Rectal smooth muscle tissue (tissue), 1 donor: ENCODE measurements at regions not wholly inside any gene's neighbourhood (a gene's known extent, or its start where the extent isn't known, plus 50 kb on each side); places are given as distances from the start of the nearest gene placed in this dataset.

Source experiments
- H3K27ac ChIP-seq: one replicate; pipeline ENCODE4 v1.7.0; 2013; ENCODE audit warnings: low read depth, low read length, inconsistent platforms
- H3K27me3 ChIP-seq: one replicate; pipeline ENCODE4 v1.7.0; 2013; ENCODE audit warnings: low read length; ENCODE audit not compliant: control insufficient read depth, insufficient read depth
- H3K36me3 ChIP-seq: one replicate; pipeline ENCODE4 v1.7.0; 2013; ENCODE audit warnings: low read length; ENCODE audit not compliant: control insufficient read depth, insufficient read depth
- H3K4me1 ChIP-seq: one replicate; pipeline ENCODE4 v1.7.0; 2013; ENCODE audit warnings: low read length; ENCODE audit not compliant: control insufficient read depth, insufficient read depth
- H3K4me3 ChIP-seq: one replicate; pipeline ENCODE4 v1.7.0; 2013; ENCODE audit warnings: low read length
- H3K9ac ChIP-seq: one replicate; pipeline ENCODE4 v1.7.0; 2013; ENCODE audit warnings: low read length

DNA sequence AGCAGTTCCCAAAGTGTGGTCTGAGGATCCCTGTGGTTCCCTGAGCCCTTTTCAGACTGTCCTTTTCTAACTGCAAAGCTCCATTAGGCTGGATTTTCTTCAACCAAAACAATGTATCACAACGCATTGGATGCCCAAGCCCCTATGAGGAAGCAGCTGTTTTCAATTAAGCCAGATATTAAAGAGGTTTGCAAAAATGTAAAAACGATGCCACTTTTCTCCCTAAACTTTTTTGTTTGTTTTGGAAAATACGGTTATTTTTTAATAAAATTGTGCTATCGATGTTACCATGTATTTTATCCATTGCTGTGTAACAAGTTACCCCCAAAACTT lies 170.4 kb upstream of the BCOR start:
- no peak overlapping the region for H3K27ac ChIP-seq

DNA sequence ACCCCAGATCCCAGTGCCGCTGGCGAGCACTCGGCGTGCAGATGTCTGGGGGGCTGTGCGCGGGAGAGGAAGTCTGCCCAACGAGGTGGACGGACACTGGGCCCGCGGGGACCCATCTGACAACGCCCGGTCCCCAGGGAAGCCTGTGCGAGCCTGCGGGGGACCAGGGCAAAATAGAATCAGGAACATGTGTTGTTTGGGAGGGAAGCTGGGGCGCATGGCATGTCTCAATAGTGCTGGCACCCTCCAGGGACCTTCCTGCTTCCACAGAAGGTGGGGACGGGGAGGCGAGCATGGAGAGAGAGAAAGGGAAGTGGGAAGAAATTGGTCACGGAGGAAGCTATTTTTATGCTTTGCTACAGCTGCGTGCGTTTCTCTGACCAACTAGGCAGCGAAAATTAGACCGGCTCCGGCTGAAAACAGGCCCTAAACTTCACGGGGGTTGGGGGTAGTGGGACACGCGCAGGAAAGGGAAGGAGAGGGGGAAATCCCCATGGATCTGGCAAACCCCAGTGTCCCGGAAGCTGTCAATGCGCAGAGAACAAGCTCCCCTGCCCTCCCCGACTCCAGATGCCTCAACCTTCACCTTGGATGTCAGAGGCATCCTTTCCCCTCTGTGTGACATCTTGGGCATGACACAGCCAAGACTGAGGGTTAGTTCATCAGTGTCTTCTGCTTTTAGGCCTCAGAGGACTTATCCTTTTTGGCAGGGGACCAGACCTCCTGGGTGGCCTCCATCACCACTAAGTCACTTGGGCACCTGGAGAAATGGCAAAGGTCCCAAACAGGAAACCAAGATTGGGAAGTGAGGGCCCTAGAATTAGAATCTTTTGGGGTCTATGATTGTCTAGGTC lies 169.8 kb upstream of the BCOR start:
- Histone ChIP-seq H3K36me3 (no peaks in the 10 kb centered on the region), H3K9ac (peak overlapping the region; percentile 49), H3K27me3 (no peaks in the 10 kb centered on the region), H3K27ac (peak overlapping the region; percentile 66), H3K4me1 (peaks cover 2% of the 10 kb centered on the region), H3K4me3 (peak overlapping the region; percentile 70)

More for the DNA sequence above, 170.4 kb upstream of the BCOR start:
- no peak overlapping the region for H3K4me3 ChIP-seq
- H3K9ac ChIP-seq, result no peak overlapping the region
- peaks cover 2% of the 10 kb centered on the region for H3K4me1 ChIP-seq
- H3K27me3 ChIP-seq, result no peaks in the 10 kb centered on the region
- H3K36me3 ChIP-seq, result no peaks in the 10 kb centered on the region

DNA sequence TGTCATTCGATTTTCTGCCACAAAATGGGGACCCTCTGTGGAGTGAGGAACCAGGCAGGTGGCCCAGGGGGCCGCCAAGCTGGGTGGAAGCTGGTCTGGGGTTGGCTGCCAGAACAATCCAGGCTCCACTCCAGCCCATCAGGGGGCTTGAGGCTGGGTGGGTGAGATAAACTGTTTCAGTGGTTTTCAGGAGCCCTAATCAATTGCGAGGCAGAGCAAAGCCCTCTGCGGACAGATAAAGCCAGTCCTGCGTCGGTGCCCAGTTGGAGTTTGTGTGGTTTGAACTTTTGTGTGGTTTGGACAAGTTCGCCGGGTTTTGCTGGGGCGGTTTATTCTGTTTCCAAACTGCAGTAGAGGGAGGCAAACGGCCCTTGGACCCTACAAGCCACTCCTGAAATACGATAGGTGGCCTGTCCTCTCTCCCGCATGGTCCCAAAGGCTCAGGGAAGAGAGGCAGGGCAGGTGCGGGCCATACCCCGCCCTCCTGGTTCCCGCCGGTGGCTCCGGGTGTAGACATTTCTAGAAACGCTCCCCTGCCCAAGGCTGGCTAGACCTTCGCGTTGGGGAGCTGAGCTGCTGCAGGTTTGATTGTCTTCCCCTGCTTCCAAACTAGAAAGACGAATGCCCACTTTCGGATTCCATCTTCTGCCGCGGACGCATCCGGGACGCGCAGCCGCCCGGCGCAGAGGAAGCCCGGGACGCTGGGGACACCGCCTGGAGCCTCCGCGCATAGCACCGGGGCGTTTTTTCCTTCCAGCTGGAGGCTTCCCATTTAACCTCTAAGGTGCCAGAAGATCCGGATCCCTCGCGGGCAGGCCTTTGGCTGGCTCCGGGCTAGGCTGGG lies 169.0 kb upstream of the BCOR start:
- Histone ChIP-seq H3K27me3 (no peaks in the 10 kb centered on the region), H3K9ac (peak overlapping the region; percentile 49), H3K4me3 (peak overlapping the region; percentile 70), H3K4me1 (peaks cover 2% of the 10 kb centered on the region), H3K27ac (peak overlapping the region; percentile 66), H3K36me3 (no peaks in the 10 kb centered on the region)

DNA sequence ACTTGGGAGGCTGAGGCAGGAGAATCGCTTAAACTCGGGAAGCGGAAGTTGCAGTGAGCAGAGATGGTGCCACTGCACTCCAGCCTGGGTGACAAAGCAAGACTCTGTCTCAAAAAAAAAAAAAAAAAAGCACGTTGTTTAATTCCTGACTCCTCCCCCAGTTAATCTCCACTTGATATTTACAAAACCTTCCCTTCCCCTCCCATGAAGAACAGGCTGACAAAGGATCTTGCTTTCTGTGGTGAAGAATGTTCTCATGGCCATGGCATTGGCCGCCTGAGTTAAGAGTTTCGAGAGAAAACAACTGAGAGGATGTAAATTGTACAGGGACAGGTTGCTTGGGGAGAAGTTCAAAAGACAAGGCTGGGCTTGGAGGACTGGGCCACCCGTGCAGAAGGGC lies 168.2 kb upstream of the BCOR start:
- Histone ChIP-seq H3K36me3 (no peaks in the 10 kb centered on the region), H3K4me3 (no peak overlapping the region), H3K27me3 (no peaks in the 10 kb centered on the region), H3K27ac (no peak overlapping the region), H3K9ac (no peak overlapping the region), H3K4me1 (peaks cover 2% of the 10 kb centered on the region)

DNA sequence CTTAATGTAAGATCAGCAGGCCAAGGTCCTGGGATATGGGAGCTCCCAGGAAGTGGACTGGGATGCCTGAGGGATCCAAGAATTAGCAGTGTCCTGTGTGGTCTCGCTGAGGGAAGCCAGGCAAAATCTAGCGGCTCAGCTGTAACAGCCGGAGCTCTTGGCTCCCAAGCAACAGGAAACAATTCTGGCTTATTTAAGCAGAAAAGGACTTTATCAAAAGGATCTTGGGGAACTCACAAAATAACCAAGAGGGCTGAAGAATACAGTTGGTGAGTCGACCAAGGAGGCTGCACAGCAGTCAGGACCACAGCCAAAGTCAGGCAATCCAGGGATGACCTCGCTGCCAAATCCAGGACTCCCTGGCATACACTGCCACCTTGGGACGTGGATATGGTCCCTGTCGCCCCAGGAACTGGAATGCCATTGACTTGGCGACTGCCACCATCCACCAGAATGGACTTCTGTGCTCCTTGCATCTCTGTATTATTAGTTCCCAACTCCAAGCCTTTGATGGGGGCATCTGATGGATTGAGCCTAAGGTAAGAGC lies 165.3 kb upstream of the BCOR start:
- Histone ChIP-seq H3K36me3 (no peaks in the 10 kb centered on the region), H3K4me1 (peaks cover 2% of the 10 kb centered on the region), H3K4me3 (no peak overlapping the region), H3K27me3 (no peaks in the 10 kb centered on the region), H3K9ac (no peak overlapping the region), H3K27ac (no peak overlapping the region)

DNA sequence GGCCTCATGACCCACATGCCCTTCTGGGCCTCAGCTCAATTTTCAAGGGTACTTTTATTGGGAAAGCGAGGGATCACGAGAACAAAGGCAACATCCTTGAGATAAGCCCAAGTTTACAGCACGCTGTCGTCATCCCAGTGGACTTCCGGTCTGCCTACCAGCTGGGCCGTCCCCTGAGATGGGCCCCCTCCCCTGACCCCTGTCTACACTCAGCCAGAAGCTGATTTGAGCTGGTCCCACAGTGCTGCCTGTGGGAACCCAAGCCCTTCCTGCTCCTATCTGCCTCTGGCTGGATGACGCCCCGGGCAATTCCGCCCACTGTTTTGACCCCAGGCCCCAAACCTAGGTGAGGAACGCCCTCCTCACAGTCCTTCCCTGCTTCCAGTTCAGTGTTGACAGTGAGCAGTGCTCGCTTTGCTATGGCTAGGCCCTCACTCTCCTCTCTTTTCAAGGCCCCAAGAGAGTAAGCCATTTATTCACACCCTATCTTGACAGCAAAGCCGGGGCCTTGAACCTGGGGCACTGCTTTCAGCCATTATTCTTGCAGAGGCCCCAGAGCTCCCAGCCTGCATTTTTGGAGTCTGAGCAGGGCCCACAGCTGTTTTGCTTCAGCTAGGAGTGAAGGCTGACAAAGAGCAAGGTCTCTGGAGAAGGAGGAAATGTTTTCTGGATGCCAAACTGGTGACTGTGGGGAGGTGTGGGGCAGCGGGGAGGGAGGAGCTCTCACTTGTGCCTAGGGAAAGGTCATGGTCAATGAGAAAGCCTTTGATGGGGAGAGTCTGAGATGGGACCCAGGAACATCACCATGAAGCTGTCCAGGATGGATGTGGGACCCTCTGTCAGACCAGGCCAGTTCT lies 164.6 kb upstream of the BCOR start:
- Histone ChIP-seq H3K36me3 (no peaks in the 10 kb centered on the region), H3K27ac (no peak overlapping the region), H3K4me1 (no peaks in the 10 kb centered on the region), H3K27me3 (no peaks in the 10 kb centered on the region), H3K4me3 (no peak overlapping the region), H3K9ac (no peak overlapping the region)

DNA sequence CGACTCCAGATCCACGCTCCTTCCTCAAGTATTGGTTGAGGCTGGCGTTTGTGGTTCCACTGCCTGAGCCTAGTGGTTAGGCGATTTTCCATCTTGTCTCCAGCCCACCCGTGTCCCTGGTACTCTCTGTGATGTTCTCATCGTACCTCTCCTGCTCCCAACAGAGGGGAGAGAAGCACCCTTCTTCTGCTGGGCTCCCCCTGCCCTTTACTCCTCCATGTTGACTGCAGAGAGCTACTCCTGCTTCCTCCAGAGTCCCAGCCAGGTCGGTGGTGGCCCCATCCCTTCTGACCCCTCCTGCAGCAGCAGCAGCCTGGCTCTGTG lies 164.0 kb upstream of the BCOR start:
- Histone ChIP-seq H3K4me1 (no peaks in the 10 kb centered on the region), H3K4me3 (no peak overlapping the region), H3K9ac (no peak overlapping the region), H3K27ac (no peak overlapping the region), H3K27me3 (no peaks in the 10 kb centered on the region), H3K36me3 (no peaks in the 10 kb centered on the region)

DNA sequence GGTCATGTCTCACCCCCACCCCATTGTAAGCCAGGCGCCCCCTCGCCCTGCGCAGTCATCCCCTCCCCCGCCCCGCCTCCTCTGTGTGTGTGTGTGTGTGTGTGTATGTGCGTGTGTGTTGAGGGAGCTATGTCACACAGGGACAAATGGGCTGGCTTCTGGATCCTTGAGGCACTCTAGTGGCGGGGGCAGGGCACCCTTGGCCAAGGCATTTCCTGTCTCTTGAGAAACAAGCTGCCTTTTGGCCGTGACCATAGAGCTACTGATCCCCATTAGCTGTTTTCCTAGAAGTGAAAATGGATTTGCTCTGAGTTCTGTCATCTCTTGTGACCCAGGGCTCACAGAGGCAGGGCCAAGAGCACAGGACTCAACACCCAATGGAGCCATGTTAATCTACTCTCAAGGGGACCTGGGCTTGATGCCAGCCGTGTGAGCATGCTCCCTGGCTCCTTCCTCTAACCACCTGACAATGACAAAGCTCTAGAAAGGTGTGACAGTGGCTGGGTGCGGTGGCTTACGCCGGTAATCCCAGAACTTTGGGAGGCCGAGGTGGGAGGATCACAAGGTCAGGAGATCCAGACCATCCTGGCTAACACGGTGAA lies 162.5 kb upstream of the BCOR start:
- Histone ChIP-seq H3K4me1 (no peaks in the 10 kb centered on the region), H3K9ac (no peak overlapping the region), H3K4me3 (no peak overlapping the region), H3K27me3 (no peaks in the 10 kb centered on the region), H3K27ac (no peak overlapping the region), H3K36me3 (no peaks in the 10 kb centered on the region)

DNA sequence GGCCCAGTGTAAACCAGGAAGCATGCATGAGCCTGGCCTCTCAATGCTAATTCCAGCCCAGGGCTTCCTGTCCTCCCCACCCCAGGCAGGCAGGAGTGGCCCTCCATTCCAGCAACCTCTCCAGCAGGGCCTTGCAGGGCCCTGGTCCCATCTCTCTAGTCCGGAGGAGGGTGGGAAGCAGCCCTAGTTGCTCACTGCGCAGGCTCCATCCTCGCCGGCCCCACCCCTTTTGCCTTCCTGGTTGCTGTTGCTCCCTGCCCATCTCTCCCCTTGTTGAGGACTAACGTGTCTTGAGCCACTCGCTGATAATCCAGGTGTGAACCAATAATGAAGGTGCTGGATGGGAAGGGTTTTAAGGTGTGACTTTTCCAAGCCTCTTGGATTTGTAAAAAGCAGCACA lies 161.2 kb upstream of the BCOR start:
- no peak overlapping the region for H3K9ac ChIP-seq
- H3K27ac ChIP-seq, result no peak overlapping the region
- no peaks in the 10 kb centered on the region for H3K4me1 ChIP-seq
- H3K27me3 ChIP-seq, result no peaks in the 10 kb centered on the region
- no peak overlapping the region for H3K4me3 ChIP-seq
- no peaks in the 10 kb centered on the region for H3K36me3 ChIP-seq

DNA sequence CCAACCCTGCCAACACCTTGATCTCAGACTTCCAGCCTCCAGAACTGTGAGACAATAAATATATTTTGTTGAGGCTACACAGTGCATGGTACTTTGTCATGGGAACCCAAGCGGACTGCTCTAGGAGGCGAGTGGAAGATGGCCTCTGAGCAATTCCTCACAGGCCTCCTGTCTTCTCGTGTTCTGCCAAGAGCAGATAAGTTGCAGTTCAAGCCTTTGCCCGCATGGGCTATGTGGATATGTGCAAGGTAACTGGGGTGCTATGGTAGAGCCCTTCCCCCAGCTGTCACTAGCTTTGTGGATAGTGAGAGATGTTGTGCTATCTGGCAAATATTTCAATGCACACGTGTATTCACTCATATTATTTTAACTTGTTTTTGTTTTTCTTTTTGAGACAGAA lies 156.0 kb upstream of the BCOR start:
- Histone ChIP-seq H3K36me3 (no peaks in the 10 kb centered on the region), H3K9ac (no peak overlapping the region), H3K27ac (no peak overlapping the region), H3K27me3 (no peaks in the 10 kb centered on the region), H3K4me3 (no peak overlapping the region), H3K4me1 (no peaks in the 10 kb centered on the region)

DNA sequence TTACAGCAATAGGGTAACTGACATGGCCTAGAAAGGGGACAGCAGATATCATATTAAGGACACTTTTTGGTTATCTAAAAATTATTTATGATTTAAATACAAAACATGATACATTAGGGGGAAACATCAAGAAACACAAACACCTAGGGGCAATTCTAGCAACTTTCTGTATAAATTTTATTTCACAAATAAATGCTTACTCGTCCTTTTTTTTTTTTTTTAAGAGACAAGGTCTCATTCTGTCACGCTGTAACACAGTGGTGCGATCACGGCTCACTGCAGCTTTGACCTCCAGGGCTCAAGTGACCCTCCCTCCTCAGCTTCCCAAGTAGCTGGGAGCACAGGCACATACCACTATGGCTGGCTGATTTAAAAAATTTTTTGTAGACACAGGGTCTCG lies 151.8 kb upstream of the BCOR start:
- no peaks in the 10 kb centered on the region for H3K36me3 ChIP-seq
- H3K27me3 ChIP-seq, result no peaks in the 10 kb centered on the region
- H3K27ac ChIP-seq, result no peak overlapping the region
- no peaks in the 10 kb centered on the region for H3K4me1 ChIP-seq
- H3K4me3 ChIP-seq, result no peak overlapping the region
- H3K9ac ChIP-seq, result no peak overlapping the region

DNA sequence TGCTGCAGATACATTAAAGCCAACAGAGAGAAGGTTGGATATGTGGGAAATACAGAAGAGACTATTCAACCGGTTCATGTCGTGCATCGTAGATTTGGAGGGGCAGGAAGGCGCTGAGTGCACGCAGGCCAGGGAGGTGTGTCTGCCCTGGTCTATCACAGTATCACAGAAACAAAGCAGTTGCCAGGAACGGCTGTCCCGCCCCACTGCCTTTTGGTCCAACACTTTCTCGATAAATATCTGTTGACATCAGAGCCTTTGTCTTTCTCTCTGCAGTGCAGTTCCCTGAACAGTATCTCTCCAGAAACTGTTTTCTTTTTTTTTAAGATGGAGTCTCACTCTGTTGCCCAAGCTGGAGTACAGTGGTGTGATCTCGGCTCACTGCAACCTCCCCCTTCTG lies 151.1 kb upstream of the BCOR start:
- Histone ChIP-seq H3K4me1 (no peaks in the 10 kb centered on the region), H3K4me3 (no peak overlapping the region), H3K27ac (no peak overlapping the region), H3K9ac (no peak overlapping the region), H3K36me3 (no peaks in the 10 kb centered on the region), H3K27me3 (no peaks in the 10 kb centered on the region)
